ENCODE measurements at regions not wholly inside any gene's neighbourhood (a gene's known extent, or its start where the extent isn't known, plus 50 kb on each side); places are given as distances from the start of the nearest gene placed in this dataset.
"Not testable (repeated sequence)": the region's sequence is repeated elsewhere in the genome, so short reads cannot be mapped to it uniquely, and the experiment has no call there.

DNA sequence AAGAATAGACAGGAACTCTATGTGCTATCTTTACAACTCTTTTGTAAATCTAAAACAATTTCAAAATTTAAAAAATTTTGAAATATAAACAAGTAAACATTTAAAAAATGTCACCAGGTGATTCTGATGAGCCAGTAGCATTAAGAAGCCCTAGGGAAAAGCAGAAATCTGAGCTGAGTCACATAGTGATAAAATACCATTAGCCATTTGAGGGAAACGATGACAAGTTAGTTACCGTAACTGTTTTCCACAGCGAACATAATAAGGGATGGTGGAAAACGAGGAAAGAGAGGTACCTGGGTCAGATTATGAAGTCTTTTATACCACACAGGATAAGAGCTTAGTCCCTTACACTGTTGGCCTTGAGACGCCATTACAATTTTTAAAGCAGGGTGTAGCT, 55.5 kb downstream of the PRR15 start:
- DNase-seq (ENCODE audit: low read depth in 2 of 2): no peak

DNA sequence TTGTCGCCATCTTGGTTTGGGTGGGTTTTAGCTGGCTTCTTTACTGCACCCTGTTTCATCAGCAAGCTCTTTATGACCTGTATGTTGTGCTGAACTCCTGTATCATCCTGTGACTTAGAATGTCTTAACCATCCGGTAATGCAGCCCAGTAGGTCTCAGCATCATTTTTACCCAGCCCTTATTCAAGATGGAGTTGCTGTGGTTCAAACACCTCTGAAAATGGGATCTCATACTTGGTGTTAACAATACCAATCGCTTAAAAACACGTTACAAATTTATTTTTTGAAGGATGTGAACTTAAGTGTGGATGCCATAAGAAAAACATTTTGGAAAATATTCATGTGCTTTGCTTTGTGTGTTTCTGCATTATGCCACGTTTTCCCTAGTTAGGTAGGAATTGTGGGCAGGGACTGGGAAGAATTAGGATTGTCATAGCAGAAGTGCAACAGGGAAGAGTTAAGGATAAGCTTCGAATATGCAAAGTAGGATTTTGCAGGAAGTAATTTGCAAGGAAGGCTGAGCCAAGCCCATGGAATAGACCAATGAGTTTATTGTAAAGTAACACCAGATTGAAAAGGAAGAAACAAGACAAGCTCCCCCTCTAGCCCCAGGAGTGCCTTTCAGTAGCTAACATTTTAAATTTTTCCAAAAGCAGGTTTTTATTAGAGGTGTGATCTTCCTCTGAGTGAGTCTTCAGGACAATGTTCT, 56.4 kb downstream of the PRR15 start:
- DNase-seq (ENCODE audit: low read depth in 2 of 2): no peak

DNA sequence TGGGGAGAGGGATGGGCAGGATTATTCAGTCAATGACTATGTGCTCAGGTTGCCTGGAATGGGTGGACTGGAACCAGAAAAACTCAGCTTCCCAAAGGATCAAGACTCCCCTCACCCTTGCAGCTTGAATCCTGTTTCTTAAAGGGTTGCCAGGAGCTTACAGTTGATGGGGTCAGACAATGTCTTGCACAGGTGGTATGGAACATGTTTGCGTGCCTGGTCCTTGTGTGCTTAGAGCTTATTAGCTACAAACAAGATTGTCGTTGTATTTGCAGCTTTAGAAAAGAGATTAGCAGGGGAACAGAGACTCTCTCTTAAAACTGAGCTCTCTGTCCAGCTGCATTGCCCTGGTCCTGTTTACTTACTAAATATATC, 56.9 kb downstream of the PRR15 start:
- DNase-seq (ENCODE audit: low read depth in 2 of 2): no peak

DNA sequence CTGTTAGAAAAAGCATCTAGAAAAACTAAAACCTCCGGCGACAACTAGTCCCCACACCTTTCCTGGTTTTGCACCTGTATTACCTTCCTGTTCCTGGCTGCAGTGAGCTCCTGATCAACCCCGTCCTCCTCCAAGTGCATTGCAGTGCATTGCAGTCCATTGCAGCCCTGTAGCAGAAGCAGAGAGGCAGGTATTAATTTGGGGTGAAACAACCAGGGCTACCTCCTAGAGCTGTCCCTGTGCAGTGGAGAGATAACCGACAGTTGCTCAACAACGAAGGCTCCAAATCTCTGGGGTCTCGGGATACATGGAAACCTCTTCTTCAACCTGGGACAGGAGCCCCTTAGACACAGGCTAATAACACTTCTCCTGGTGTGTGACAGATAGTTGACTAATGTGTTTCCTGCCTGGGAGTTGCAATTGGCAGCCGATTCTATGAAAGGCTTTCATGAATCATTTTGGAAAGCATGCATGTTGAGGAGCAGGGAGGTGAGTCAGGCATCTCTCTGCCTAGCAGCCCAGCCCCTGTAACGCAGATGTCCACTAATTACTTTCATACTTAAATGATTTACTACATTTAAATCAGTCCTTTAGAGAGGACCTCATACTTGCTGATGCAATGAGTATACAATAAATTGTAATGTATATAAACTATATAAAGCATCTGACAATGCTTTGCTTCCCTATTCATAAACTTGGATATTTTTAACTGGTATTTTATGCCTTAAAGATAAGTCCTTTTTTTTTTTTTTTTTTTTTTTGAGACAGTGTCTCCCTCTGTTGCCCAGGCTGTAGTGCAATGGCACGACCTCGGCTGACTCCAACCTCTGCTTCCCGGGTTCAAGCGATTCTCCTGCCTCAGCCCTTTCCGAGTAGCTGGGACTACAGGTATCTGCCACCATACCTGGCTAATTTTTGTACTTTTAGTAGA, 59.0 kb downstream of the PRR15 start:
- no peak for DNase-seq (ENCODE audit: low read depth in 2 of 2)

DNA sequence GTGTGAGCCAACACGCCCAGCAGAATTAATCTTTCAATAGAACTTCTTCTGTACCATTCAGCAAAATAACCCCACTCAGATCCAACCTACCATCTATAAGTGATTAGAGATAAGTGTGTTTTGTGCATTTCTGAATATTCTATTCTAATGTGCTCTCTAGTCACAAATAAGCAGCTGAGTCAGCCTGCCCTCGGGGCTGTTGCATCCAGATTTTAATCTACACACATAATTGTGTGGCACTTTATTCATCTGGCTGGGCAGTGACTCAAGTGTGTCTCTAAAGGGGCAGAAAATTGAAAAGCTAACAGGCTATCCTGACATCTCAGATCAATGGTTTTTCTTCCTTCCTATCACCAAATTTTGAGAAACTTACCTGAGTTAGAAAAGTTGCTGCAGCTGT, 60.3 kb downstream of the PRR15 start:
- DNase-seq (ENCODE audit: low read depth in 2 of 2): no peak

DNA sequence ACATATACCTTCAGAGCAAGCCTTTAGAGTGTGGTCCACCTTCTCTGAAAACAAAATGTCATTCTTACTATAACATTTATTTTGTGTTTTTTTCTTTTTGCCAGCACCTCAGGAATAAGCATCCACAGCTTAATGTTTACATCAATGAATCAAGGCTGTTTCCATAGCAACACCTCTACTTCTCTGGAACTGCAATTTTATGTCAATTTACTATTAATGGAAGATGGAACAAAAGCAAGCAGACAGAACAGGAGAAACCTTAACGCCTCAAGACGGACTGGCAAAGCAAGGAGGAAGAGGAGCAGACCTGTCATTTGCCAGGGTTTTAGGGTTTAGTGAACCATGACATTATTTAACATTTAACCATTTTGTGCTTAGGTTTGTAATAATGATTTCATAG, 63.1 kb downstream of the PRR15 start:
- no peak for DNase-seq (ENCODE audit: low read depth in 2 of 2)

DNA sequence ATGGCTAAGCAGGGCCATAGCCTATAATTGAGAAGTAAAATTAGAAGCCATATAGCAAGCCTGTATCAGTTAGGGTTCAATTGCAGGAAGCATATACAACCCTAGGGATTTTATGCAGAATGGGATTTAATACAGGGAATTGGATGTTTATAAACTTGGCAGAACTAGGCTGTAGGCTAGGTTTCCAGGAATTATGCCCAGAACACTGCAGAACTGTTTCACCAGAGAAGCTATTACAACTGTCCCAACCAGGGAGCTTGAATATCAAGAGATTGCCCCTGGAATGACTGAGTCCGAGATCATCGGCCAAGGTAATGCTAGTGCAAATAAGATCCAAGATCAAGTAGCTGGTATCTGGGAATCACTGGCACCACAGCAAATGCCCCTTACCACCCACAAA, 64.0 kb downstream of the PRR15 start:
- DNase-seq (ENCODE audit: low read depth in 2 of 2): no peak

DNA sequence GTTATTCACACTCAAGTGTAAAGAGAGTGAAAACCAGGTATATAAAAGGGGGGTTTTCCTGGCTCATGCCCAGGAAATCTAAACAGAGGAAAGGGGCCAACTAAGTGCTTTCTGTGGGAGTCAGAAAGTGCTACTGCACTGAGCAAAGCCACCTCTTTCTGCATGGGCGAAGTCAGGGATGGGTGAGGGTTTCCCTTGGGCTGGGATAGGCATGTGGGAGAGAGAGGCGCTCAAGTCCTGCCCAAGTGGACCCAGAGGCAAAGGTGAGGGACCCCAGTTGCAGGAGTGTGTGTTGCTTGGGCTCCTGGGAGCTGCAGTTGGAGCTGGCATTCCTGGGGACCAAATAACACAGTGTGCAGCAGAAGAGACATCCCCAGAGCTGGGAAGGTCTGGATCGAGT, 65.9 kb downstream of the PRR15 start:
- no peak for DNase-seq (ENCODE audit: low read depth in 2 of 2)

DNA sequence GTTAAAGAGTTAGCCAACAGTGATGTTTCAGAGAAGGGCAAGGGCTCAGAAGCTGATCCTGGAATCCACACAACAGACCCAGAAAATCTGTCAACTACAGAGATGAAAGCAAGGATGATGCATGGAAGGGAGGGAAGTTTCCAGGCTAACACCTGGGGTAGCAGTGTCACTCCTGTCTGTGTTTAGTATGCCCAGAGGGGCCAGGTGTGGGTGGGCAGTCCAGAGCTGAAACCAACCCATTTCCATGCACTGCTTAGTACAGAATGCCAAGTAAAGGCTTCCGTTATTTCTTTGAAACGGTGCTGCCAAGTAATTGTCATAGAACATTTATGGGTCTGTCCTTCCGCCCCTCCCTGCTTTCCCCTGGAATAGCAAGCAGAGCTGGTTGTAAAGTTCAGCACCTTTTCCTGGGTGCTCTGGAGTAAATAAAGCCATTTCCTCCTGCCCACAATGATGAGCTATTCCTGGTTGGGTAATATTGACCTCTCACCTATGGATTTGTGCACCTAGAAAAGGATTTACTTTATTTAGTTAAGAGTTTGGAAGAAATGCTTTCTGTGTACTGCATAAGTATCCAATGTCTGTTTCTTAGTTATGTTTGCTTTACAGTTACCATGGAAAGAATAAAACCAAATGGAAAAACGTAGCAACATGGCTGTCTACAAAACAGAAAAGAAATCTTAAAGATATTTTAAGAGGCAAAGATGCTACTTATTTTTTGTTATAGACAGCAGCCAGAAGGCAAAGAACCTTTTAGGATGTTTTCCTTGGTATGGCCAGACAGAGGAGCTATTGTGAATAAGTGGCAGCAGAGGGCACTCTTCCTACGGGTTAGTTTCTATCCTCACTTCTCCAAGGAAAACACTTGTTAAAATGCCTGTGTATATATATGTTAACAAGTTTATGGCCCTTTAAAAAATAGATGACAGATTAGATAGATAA, 71.7 kb downstream of the PRR15 start:
- not testable (repeated sequence) for DNase-seq (ENCODE audit: low read depth in 2 of 2)

DNA sequence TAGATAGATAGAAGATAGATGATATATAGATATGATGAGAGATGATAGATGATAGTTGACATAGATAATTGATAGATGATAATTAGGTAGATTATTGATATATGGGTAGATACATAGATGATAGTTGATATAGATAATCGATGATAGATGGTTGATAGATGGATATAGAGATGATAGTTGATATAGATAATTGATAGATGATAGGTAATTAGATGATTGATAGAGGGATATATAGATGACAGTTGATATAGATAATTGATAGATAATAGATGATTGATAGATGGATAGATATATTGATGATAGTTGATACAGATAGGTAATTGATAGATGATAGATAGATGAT, 72.3 kb downstream of the PRR15 start:
- DNase-seq (ENCODE audit: low read depth in 2 of 2): no peak

DNA sequence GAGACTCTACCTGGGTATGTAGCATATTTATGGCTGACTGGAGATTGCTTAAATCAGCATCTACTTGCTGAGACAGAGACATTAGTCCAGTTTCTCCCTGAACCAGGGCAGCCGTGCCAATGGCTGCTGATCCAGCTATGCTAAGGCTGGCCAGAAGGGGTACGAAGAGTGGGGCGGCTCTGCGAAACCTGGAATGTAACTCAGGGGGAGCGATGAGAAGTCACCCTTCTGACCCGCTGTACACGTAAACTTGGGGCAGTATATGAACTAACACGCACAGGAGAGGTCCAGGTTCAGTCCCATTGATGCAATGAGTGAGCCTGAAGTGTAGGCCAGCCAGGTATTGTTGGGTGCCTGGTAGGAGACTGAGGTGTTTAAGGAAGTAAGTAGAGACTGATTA, 73.7 kb downstream of the PRR15 start:
- no peak for DNase-seq (ENCODE audit: low read depth in 2 of 2)

DNA sequence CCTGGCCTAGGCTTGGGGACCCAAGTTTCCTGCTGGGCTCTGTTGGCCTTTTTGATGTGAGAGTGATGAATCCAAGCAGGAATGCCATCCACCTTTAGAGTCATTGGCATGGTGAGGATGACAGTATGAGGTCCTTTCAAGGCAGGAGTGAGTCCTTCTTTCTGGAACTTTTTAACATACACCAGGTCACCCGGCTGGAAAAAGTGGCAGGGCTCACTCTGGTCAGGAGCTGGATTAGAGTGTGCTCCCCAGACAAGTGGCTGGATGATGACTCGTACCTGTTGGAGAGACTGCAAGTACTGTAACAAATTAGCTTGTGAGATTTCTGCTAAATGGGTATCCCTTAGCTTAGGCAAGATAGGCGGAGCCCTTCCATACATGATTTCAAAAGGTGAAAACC, 75.2 kb downstream of the PRR15 start:
- not testable (repeated sequence) for DNase-seq (ENCODE audit: low read depth in 2 of 2)

DNA sequence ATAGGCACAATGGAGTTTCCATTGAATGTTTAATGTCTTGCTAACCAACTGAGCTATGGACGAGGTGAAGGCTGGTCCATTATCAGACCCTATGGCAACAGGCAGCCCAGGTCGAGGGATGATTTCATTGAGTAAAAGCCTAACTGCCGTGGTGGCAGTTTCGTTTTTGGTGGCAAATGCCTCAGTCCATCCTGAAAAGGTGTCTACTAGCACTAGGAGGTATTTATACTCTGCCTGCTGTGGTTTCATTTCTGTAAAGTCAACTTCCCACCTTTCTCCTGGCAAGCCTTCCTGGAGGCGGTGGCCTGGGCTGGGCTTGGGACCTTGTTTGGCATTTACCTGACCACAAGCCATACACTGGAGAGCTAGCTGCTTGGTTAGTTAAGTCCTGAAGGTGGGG, 75.8 kb downstream of the PRR15 start:
- DNase-seq (ENCODE audit: low read depth in 2 of 2): no peak

DNA sequence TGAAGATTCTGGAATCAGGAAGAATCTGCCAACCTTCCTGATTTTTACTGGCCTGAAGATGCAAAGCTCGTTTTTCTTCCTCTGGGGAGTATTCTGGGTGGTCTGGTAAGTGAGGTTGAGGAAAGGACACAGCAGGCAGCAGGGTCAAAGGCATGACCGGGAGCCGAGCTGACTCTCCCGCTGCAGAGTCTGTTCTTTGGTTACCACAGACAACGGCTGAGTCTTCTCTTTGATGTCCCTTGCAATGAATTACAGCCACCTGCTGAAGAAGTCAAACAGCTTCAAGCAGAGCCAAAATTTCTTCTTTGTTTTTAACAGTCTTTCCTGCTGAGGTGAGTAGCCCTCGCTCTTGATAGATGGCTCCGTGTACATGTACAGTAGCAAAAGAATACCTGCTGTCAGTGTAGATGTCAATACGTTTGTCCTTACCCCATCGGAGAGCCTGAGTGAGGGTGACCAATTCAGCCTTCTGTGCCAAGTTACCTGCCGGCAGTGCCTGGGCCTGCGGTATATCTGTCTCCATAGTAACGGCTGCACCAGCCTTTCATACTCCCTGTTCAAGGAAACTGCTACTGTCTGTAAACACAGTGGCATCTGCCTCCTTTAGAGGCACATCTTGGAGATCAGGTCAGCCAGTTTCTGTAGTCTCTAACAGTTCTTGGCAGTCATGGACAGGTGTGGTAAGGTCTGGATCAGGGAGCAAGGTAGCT, 76.4 kb downstream of the PRR15 start:
- DNase-seq (ENCODE audit: low read depth in 2 of 2): no peak

DNA sequence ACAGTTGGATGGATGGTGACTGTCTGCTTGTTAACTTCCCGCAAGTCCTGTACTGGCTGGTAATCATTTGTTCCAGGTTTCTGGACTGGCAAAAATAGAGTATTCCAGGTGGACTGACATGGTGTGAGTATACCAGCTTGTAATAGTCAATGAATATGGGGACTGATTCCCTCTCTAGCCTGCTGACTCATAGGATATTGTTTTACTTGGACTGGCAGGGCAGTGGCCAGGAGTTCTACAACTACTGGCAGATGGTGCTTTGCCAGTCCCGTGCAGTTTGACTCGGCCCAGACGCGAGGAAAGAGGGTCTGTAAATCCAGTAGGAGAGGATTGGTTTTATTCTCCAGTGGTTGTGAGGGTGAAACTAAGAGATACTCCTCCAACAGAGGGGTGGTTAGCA, 78.0 kb downstream of the PRR15 start:
- no peak for DNase-seq (ENCODE audit: low read depth in 2 of 2)

DNA sequence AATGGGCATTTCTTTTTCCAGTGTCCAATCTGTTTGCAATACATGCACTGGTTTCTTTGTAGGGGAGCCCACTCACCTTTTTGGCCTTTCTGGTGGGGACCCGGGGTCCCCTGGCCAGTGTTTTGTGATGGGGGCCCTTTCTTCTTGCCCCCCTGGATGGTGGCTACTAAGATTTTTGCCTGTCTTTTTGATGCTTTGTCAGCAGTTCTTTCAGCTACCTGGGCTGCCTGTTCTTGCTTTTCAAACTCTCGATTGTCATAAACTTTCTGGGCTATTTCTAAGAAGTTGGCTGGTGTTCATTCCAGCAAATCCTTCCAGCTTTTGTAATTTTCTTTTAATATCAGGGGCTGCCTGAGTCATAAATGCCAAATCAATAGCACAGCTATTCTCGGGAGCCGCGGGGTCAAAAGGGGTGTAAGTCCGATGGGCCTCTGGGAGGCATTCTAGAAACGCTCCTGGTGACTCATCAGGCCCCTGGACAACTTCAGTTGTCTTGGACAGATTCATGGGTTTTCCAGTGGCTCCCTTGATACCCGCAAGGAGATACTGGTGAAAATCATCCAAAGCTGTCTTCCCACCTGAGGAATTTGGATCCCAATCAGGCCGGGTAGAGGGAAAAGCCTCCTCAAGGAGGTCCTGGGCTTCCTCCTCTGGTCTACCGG, 79.0 kb downstream of the PRR15 start:
- no peak for DNase-seq (ENCODE audit: low read depth in 2 of 2)

DNA sequence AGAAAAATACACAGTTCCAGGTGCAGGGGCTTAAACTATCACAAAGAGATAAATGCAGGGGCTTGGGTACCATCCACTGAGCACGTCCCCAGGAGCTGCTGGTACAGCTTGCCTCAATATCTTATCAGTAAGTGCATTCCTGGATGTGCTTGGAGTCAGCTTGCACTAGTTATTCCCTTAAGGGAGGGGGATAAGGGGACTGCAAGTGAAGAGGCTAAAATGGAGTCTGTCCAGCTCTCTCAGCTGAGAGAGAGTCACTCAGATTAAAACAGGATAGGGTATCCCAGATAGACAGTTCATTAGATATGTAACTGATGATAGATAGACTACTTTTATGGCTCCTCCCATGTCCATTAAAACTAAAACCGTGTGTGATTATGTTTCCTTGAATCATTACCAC, 82.5 kb downstream of the PRR15 start:
- DNase-seq (ENCODE audit: low read depth in 2 of 2): not testable (repeated sequence)

DNA sequence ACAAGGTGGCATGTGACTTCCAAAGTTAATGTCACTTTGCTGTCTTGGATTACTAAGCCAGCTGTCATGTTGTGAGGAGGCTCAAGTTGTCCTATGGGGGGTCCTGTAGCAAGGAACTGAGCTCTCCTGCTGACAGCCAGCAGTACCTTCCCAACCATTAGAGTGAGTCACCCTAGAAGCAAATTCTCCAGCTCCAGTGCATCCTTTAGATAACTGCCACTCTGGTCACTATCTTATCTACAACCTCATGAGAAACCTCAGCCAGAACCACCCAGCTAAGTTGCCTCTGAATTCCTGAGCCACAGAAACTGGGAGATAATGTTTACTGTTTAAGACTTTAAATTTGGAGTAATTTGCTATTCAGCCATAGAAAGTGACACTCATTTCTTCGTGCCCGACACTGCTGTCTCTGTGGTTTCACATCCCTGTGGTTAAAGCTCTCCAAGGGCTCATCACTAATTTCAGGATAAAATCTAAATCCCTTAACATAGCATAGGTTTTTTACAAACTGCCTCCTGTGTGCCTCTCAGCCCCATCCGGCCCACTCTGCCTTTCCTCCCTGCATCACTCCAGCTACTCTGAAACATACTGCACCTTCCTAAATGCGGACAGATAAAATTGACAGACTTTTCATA, 83.5 kb downstream of the PRR15 start:
- no peak for DNase-seq (ENCODE audit: low read depth in 2 of 2)

DNA sequence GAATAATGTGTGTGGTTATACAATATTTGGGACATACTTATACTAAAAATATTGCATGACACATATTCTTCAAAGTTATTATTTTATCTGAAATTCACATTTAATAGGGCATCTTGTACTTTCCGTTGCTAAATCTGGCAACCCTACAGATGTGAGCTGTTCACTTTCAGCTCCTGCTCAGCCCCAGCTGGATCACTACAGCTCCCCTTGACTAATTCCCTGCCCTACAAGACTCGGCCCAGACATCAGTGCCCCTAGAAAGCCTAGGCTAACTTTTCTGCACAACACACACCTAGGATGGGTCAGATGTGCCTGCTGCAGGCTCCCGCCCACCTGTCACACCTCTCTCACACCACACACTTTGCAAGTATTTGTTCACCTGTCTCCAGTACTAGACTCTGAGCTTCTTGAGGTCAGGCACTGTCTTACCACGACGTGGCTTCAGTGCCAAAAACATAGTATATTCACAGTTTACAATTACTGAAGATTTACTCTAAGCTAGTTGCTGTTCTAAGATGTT, 84.1 kb downstream of the PRR15 start:
- not testable (repeated sequence) for DNase-seq (ENCODE audit: low read depth in 2 of 2)

DNA sequence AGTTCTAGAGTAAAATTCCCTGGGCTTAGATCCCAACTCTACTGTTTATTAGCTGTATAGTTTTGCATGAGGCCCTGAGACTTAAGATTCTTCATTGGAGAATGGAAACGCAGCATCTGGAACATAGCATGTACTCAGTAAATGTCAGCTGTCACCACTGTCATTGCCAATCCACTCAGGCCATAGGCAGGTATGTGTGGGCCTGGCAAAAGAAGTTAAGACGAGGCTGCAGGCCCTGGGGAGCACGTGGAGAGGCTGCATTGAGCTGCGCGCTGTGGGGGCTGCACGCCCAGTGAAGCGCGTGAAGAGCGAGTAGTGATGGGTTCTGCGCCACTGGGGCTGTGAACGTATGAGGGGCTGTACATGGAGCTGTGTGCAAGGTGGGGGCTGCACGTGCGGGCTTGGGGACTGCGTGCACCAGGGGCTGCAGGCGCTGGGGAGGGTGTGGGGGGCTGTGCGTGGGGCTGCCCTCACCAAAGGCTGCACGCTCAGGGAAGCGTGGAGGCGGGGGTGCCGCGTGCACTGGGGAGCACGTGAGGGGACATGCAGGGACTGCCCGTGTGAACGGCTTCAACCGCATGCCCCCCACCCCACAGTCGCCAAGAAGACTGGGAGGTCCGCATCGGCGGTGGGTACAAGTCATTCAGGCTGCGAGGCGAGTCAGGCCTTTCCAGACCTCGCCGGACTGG, 85.5 kb downstream of the PRR15 start:
- no peak for DNase-seq (ENCODE audit: low read depth in 2 of 2)

Data from stimulated activated CD8-positive, alpha-beta memory T cell treated with anti-CD3 and anti-CD28 coated beads, Interleukin-2, amount 100 ng/mL, for 48 hours (primary cell).